Panc1 (cell line): ENCODE measurements at regions not wholly inside any gene's neighbourhood (a gene's known extent, or its start where the extent isn't known, plus 50 kb on each side); places are given as distances from the start of the nearest gene placed in this dataset.

Experiments used
- CTCF ChIP-seq: fragments of 450-650 bp; IDR thresholded peaks from 2 replicates; pipeline ENCODE4 v1.5.1; 2017; ENCODE audit warnings: mild to moderate bottlenecking
- REST ChIP-seq, 2 experiments: IDR thresholded peaks; 2 replicates each; pipeline ENCODE4 v1.6.1; 2011 to 2012; ENCODE audit warnings: low read depth in 2 of 2, control low read depth in 1 of 2, low read length in 1 of 2, mild to moderate bottlenecking in 1 of 2, moderate library complexity in 1 of 2; ENCODE audit not compliant: insufficient read depth in 1 of 2

- no peak for TF ChIP-seq CTCF
- TF ChIP-seq REST (IDR thresholded peaks at IDR 0.05; ENCODE audit: insufficient read depth in 1 of 2, low read depth in 2 of 2, low read length in 1 of 2) = no peak
These were observed 240.5 kb upstream of the KCNJ16 start for GRCh38 chr17:69834494-69834893.
